ENCODE measurements at regions not wholly inside any gene's neighbourhood (a gene's known extent, or its start where the extent isn't known, plus 50 kb on each side); places are given as distances from the start of the nearest gene placed in this dataset.

DNA sequence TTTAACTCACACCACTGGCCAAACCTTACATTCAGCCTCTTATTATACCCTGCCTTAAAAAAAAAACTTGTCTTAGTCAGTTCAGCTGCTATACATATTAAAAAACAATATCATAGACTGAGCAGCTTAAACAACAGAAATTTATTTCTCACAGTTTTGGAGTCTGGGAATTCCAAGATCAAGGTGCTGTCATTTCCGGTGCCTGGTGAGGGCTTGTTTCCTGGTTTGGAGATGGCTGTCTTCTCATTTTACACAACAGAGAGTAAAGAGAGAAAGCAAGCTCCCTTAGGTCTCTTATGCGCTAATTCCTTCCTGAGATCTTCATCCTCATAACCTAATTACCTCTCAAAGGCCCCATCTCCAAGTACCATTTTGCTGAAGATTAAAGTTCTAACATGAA, 769.2 kb downstream of the DIAPH3 start:
- no peaks in the 10 kb centered on the region for H3K79me2 ChIP-seq (replicated peaks; ENCODE audit: insufficient read depth, low read length)
- no peaks in the 10 kb centered on the region for H3F3A ChIP-seq (ENCODE audit: insufficient read depth, low read length, poor library complexity, severe bottlenecking)
- H3K27ac ChIP-seq (ENCODE audit: low read length): no peak overlapping the region
- no peak overlapping the region for H3K4me3 ChIP-seq (ENCODE audit: low read length)
- TF ChIP-seq SMC3 (conservative IDR thresholded peaks at IDR 0.05; ENCODE audit: poor library complexity) (no peak), POLR2AphosphoS5 (IDR thresholded peaks at IDR 0.05) (no peak), RAD21 (conservative IDR thresholded peaks at IDR 0.05) (no peak), MXI1 (conservative IDR thresholded peaks at IDR 0.05; ENCODE audit: poor library complexity, severe bottlenecking) (no peak), EZH2 (IDR thresholded peaks at IDR 0.05; ENCODE audit: borderline replicate concordance, insufficient read depth, low read length, poor library complexity, severe bottlenecking) (no peak), TAF1 (IDR thresholded peaks at IDR 0.05; ENCODE audit: low read depth) (no peak), EP300 (conservative IDR thresholded peaks at IDR 0.05; ENCODE audit: poor library complexity, severe bottlenecking) (no peak)
- TF ChIP-seq, protein P1, sequence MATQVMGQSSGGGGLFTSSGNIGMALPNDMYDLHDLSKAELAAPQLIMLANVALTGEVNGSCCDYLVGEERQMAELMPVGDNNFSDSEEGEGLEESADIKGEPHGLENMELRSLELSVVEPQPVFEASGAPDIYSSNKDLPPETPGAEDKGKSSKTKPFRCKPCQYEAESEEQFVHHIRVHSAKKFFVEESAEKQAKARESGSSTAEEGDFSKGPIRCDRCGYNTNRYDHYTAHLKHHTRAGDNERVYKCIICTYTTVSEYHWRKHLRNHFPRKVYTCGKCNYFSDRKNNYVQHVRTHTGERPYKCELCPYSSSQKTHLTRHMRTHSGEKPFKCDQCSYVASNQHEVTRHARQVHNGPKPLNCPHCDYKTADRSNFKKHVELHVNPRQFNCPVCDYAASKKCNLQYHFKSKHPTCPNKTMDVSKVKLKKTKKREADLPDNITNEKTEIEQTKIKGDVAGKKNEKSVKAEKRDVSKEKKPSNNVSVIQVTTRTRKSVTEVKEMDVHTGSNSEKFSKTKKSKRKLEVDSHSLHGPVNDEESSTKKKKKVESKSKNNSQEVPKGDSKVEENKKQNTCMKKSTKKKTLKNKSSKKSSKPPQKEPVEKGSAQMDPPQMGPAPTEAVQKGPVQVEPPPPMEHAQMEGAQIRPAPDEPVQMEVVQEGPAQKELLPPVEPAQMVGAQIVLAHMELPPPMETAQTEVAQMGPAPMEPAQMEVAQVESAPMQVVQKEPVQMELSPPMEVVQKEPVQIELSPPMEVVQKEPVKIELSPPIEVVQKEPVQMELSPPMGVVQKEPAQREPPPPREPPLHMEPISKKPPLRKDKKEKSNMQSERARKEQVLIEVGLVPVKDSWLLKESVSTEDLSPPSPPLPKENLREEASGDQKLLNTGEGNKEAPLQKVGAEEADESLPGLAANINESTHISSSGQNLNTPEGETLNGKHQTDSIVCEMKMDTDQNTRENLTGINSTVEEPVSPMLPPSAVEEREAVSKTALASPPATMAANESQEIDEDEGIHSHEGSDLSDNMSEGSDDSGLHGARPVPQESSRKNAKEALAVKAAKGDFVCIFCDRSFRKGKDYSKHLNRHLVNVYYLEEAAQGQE (IDR thresholded peaks at IDR 0.05; ENCODE audit: borderline replicate concordance): no peak
- TF ChIP-seq, protein P2, sequence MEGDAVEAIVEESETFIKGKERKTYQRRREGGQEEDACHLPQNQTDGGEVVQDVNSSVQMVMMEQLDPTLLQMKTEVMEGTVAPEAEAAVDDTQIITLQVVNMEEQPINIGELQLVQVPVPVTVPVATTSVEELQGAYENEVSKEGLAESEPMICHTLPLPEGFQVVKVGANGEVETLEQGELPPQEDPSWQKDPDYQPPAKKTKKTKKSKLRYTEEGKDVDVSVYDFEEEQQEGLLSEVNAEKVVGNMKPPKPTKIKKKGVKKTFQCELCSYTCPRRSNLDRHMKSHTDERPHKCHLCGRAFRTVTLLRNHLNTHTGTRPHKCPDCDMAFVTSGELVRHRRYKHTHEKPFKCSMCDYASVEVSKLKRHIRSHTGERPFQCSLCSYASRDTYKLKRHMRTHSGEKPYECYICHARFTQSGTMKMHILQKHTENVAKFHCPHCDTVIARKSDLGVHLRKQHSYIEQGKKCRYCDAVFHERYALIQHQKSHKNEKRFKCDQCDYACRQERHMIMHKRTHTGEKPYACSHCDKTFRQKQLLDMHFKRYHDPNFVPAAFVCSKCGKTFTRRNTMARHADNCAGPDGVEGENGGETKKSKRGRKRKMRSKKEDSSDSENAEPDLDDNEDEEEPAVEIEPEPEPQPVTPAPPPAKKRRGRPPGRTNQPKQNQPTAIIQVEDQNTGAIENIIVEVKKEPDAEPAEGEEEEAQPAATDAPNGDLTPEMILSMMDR (IDR thresholded peaks at IDR 0.05; ENCODE audit: poor library complexity, severe bottlenecking): no peak
- no peak overlapping the region for H2AFZ ChIP-seq (ENCODE audit: low read depth, low read length)
- H3K9ac ChIP-seq (ENCODE audit: low read length): no peak overlapping the region
- no peaks in the 10 kb centered on the region for H4K20me1 ChIP-seq (ENCODE audit: insufficient read depth)
- no peaks in the 10 kb centered on the region for H3K9me2 ChIP-seq (ENCODE audit: insufficient read depth, low read length)
- no peaks in the 10 kb centered on the region for H3K9me3 ChIP-seq (ENCODE audit: low read length)
- no peaks in the 10 kb centered on the region for H3K27me3 ChIP-seq (ENCODE audit: insufficient read depth, low read depth, low read length)
- no peak overlapping the region for H3K4me2 ChIP-seq (ENCODE audit: low read length)
- no peaks in the 10 kb centered on the region for H3K36me3 ChIP-seq (ENCODE audit: insufficient read depth, low read length)

DNA sequence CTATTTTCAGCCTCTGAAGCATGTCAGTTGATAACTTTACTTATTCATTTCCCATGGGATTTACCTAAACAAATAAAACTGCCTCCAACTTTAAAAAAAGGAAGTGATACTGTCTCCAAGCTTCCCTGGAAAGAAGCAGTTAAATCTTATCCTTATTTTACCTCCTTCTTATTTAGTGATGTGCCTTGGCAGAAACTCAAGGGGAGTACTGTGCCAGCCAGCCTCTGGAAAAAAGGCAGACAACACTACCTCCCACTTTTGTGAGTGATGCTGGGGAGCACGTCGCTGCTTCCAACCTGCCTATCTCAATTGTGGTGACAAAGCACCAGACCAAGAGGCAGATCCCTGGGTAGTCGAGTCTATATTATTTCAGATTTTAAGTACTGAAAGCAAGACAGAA, 765.6 kb downstream of the DIAPH3 start:
- Histone ChIP-seq H3K79me2 (replicated peaks; ENCODE audit: insufficient read depth, low read length) (no peaks in the 10 kb centered on the region), H3K9ac (ENCODE audit: low read length) (no peak overlapping the region), H3F3A (ENCODE audit: insufficient read depth, low read length, poor library complexity, severe bottlenecking) (no peaks in the 10 kb centered on the region), H3K4me3 (ENCODE audit: low read length) (no peak overlapping the region), H2AFZ (ENCODE audit: low read depth, low read length) (no peak overlapping the region), H3K9me2 (ENCODE audit: insufficient read depth, low read length) (no peaks in the 10 kb centered on the region), H3K36me3 (ENCODE audit: insufficient read depth, low read length) (no peaks in the 10 kb centered on the region), H3K9me3 (ENCODE audit: low read length) (no peaks in the 10 kb centered on the region), H3K27ac (ENCODE audit: low read length) (no peak overlapping the region), H3K4me2 (ENCODE audit: low read length) (no peak overlapping the region), H4K20me1 (ENCODE audit: insufficient read depth) (no peaks in the 10 kb centered on the region), H3K27me3 (ENCODE audit: insufficient read depth, low read depth, low read length) (no peaks in the 10 kb centered on the region)
- TF ChIP-seq EP300 (conservative IDR thresholded peaks at IDR 0.05; ENCODE audit: poor library complexity, severe bottlenecking) (no peak), MXI1 (conservative IDR thresholded peaks at IDR 0.05; ENCODE audit: poor library complexity, severe bottlenecking) (no peak), SMC3 (conservative IDR thresholded peaks at IDR 0.05; ENCODE audit: poor library complexity) (no peak), POLR2AphosphoS5 (IDR thresholded peaks at IDR 0.05) (no peak), RAD21 (conservative IDR thresholded peaks at IDR 0.05) (no peak), EZH2 (IDR thresholded peaks at IDR 0.05; ENCODE audit: borderline replicate concordance, insufficient read depth, low read length, poor library complexity, severe bottlenecking) (no peak), TAF1 (IDR thresholded peaks at IDR 0.05; ENCODE audit: low read depth) (no peak)
- TF ChIP-seq, protein P1 (IDR thresholded peaks at IDR 0.05; ENCODE audit: borderline replicate concordance): no peak
- TF ChIP-seq, protein P2 (IDR thresholded peaks at IDR 0.05; ENCODE audit: poor library complexity, severe bottlenecking): no peak
